Heart left ventricle (tissue), 16 donors: ENCODE measurements at regions not wholly inside any gene's neighbourhood (a gene's known extent, or its start where the extent isn't known, plus 50 kb on each side); places are given as distances from the start of the nearest gene placed in this dataset.

Experiments
- ATAC-seq, 4 donors: fragments of 200-7000 bp; cut with Tn5 transposase; one replicate each; pipeline ENCODE4 v1.9.1; 2020 to 2022; ENCODE audit warnings: moderate library complexity in 4 of 4, mild to moderate bottlenecking in 3 of 4, moderate number of reproducible peaks in 1 of 4
- DNase-seq, 5 donors: peaks; one replicate each; pipeline ENCODE4 v3.0.0-alpha.2; 2020
- H3K27ac ChIP-seq, 12 donors: fragments of 200-600 bp; sonication (generic) in 4 of 12; one replicate each; pipeline versions ENCODE4 v1.5.0 to v1.8.0; 2016 to 2022; ENCODE audit warnings: mild to moderate bottlenecking in 2 of 12
- H3K27me3 ChIP-seq, 9 donors: fragments of 200-600 bp; sonication (generic) in 2 of 9; one replicate each; pipeline versions ENCODE4 v1.5.1 to v1.8.0; 2016 to 2022; ENCODE audit warnings: mild to moderate bottlenecking in 3 of 9
- H3K36me3 ChIP-seq, 9 donors: fragments of 200-600 bp; sonication (generic) in 2 of 9; one replicate each; pipeline versions ENCODE4 v1.5.0 to v1.8.0; 2018 to 2022; ENCODE audit warnings: mild to moderate bottlenecking in 2 of 9
- H3K4me1 ChIP-seq, 12 donors: fragments of 200-600 bp; sonication (generic) in 4 of 12; one replicate each; pipeline versions ENCODE4 v1.5.0 to v1.8.0; 2016 to 2022; ENCODE audit warnings: mild to moderate bottlenecking in 3 of 12
- H3K4me3 ChIP-seq, 12 donors: fragments of 200-600 bp; sonication (generic) in 4 of 12; one replicate each; pipeline versions ENCODE4 v1.5.0 to v1.8.0; 2017 to 2022; ENCODE audit warnings: mild to moderate bottlenecking in 9 of 12, moderate library complexity in 4 of 12
- H3K9me3 ChIP-seq, 12 donors: fragments of 200-600 bp; sonication (generic) in 4 of 12; one replicate each; pipeline versions ENCODE4 v1.5.0 to v1.8.0; 2016 to 2022; ENCODE audit warnings: mild to moderate bottlenecking in 1 of 12
- CTCF ChIP-seq, 12 donors: fragments of 200-600 bp; sonication (generic) in 4 of 12; IDR thresholded peaks; one replicate each; pipeline versions ENCODE4 v1.5.0 to v1.8.0; 2018 to 2022; ENCODE audit warnings: antibody characterized with exemption in 12 of 12, mild to moderate bottlenecking in 5 of 12
- POLR2A ChIP-seq, 2 donors: fragments of 450-650 bp; IDR thresholded peaks; one replicate each; pipeline ENCODE4 v1.6.1; 2017; ENCODE audit warnings: antibody characterized with exemption in 2 of 2, mild to moderate bottlenecking in 2 of 2, moderate library complexity in 2 of 2
- WGBS, 4 donors: extraction: QIAGEN DNeasy Blood & Tissue Kit in 2 of 4; methylation state at CpG; one replicate each; pipeline versions ENCODE4 v1.1.5 to v1.1.7; 2013 to 2018; 5-methylcytosine and 5-hydroxymethylcytosine counted together
- intact Hi-C, 10 donors: fragments of 100-400 bp; cut with DNase I; formaldehyde crosslinking; loops; one replicate each; pipeline versions ENCODE4 v1.11.1 to v1.14.2; 2022
- donor health status: ischemic (EF 13 %, LVEDD 7.1; RV severe dilation, severe dysfunction).
- donor health status: healthy with polysubstance abuse.
- donor health status: DM: no; HTN: yes; CAD: no.
- donor health status: DM: no; HTN: no; CAD: no.
- donor health status: ischemic (EF 25% LVEDD 6.9; RV normal size, moderate dysfunction).
- donor health status: ischemic (EF 25% LVEDD 5.7; RV mildly dilated, moderate dysfunction).
- donor health status: healthy.
- donor health status: DM: yes; HTN: yes; CAD: no.
- donor health status: ischemic (EF 35%, LVEDD 5.7; RV mildly dilated, moderate dysfunction).
- donor health status: nonischemic (EF 11% LVEDD 7.7; RV severe dilation, severe dysfunction).
- donor health status: DM: yes; HTN: yes; CAD: no.
- donor health status: PGD.
- donor health status: ischemic (EF 29% LVEDD 5.4; RV normal size, mild dysfunction).
- donor health status: nonischemic (EF 23%, LVEDD 6.1; RV moderate dilation, normal function).

DNA sequence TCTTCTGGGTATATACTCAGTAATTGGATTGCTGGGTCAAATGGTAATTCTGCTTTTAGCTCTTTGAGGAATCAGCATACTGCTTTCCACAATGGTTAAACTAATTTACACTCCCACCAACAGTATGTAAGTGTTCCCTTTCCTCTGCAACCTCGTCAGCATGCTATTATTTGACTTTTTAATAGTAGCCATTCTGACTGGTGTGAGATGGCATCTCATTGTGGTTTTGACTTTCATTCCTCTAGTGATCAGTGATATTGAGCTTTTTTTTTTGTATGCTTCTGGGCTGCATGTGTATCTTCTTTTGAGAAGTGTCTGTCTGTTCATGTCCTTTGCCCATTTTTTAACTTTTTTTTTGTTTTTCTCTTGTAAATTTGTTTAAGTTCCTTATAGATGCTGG is 279.4 kb downstream of the PTGER3 start:
- H3K4me3 ChIP-seq, result no peak overlapping the region
- no peaks in the 10 kb centered on the region for H3K27me3 ChIP-seq
- intact Hi-C loops, result no loop called here
- DNase-seq (no peak), ATAC-seq (no peak)
- H3K9me3 ChIP-seq, result peaks cover 0 to 18% (median 3%) of the 10 kb centered on the region in 12 donors
- TF ChIP-seq CTCF (IDR thresholded peaks at IDR 0.05), result no peak
- no peak for TF ChIP-seq POLR2A (IDR thresholded peaks at IDR 0.05)
- H3K36me3 ChIP-seq, result no peaks in the 10 kb centered on the region
- H3K4me1 ChIP-seq, result no peaks in the 10 kb centered on the region
- WGBS, 4 donors, result 57 to 74% (median 62%) methylated on average over 1 of the region's 1 CpG
- H3K27ac ChIP-seq, result no peak overlapping the region

DNA sequence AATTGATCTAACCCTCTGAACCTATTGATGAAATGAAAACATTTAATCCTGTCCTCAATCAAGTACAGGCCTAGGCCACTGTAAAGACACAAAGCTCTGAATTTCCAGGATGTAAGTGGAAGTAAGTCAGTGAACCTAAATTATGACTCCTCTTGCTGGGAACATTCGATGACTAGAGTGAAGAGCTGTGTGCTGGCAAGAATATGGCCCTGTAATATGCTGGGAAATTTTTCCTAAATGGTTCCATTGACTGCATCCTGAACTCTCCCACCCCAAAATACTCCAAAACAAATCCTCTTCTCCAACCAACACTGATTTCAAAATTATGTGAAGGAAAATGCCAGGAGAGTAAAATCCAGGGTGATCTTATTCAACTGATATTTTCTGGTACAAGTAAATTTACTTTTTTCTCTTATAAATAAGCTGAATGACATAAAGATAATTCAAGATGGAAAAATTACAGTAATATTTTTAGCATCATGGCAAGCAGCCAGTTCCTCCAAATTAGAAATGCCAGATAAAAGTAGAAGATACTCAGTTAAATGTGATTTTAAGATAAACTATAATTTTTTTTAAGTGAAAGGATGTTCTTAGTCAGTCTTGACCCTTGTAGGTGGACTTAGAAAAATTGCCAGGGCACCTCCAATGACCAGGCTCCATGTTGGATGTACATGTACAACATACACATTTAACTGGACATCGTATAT is 269.4 kb downstream of the PTGER3 start:
- intact Hi-C loops, result no loop called here
- 79 to 87% (median 82%) methylated on average over 2 of the region's 2 CpGs for WGBS, 4 donors
- Histone ChIP-seq H3K9me3 (peaks cover 0 to 3% (median 0%) of the 10 kb centered on the region in 12 donors), H3K27ac (no peak overlapping the region), H3K27me3 (no peaks in the 10 kb centered on the region), H3K4me1 (no peaks in the 10 kb centered on the region), H3K4me3 (no peak overlapping the region), H3K36me3 (no peaks in the 10 kb centered on the region)
- TF ChIP-seq CTCF (IDR thresholded peaks at IDR 0.05) (no peak), POLR2A (IDR thresholded peaks at IDR 0.05) (no peak)
- DNase-seq (no peak), ATAC-seq (no peak)

DNA sequence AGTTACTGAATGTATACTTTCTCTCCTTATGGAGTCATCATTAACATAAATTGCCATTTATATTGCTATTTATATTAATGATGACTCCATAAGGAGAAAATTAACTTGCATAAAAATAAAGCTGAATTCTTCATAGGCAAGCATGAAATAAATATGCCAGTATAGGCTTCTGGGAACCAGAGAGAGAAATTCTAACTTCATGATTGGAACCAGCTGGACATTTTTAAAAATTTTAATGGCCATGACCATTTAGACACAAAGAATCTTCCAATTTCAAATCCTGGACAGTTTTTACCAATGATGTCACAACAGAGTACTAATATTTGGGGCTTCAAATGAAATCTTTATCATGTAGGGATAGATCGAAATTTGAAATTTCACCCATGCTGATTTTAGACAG is 268.7 kb downstream of the PTGER3 start:
- 84 to 100% (median 88%) methylated on average over 1 of the region's 1 CpG for WGBS, 4 donors

DNA sequence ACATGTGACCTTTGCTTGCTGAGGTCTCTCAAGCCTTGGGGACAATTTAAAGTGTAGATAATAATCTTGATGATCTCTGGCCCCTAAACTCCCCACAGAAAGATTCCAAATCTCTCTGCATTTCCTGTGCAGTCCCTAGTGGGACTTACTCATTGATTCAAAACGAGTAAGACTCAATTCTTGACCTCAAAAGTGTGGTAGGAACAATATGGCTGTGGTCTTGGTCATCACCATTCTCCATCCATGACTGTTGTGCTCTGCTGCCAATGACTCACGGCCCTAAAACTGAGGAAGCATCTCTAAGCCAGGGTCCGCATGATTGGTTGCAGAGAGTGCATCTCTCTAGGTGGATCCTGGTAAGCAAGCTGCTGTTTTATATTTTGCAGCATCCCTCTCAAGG is 268.0 kb downstream of the PTGER3 start:
- DNase-seq (no peak), ATAC-seq (no peak)
- H3K9me3 ChIP-seq, result peaks cover 0 to 2% (median 0%) of the 10 kb centered on the region in 12 donors
- no peaks in the 10 kb centered on the region for H3K4me1 ChIP-seq
- TF ChIP-seq CTCF (IDR thresholded peaks at IDR 0.05), result no peak
- no peak for TF ChIP-seq POLR2A (IDR thresholded peaks at IDR 0.05)
- H3K27ac ChIP-seq, result no peak overlapping the region
- no peak overlapping the region for H3K4me3 ChIP-seq
- intact Hi-C loops, result no loop called here
- H3K36me3 ChIP-seq, result no peaks in the 10 kb centered on the region
- 61 to 78% (median 71%) methylated on average over 3 of the region's 3 CpGs for WGBS, 4 donors
- H3K27me3 ChIP-seq, result no peaks in the 10 kb centered on the region

More for the DNA sequence above, 268.7 kb downstream of the PTGER3 start:
- intact Hi-C loops, result no loop called here
- DNase-seq, result no peak
- Histone ChIP-seq H3K4me3 (no peak overlapping the region), H3K9me3 (peaks cover 0 to 3% (median 0%) of the 10 kb centered on the region in 12 donors), H3K27me3 (no peaks in the 10 kb centered on the region), H3K4me1 (no peaks in the 10 kb centered on the region), H3K36me3 (no peaks in the 10 kb centered on the region), H3K27ac (no peak overlapping the region)
- no peak for ATAC-seq
- TF ChIP-seq POLR2A (IDR thresholded peaks at IDR 0.05) (no peak), CTCF (IDR thresholded peaks at IDR 0.05) (no peak)
